A673 (cell line): ENCODE measurements at regions not wholly inside any gene's neighbourhood (a gene's known extent, or its start where the extent isn't known, plus 50 kb on each side); places are given as distances from the start of the nearest gene placed in this dataset.

Source experiments
- BruUV-seq: library from RNA; stranded (reverse); fragments of 400-500 nt; replicated peaks from 2 replicates; lab custom pipeline; 2021; lab: Mats Ljungman, UMichigan
- CTCF ChIA-PET: fragments of 300-600 bp; sonication (Branson Sonifier 250); formaldehyde crosslinking; loops from one replicate; lab custom pipeline; 2022; ENCODE audit warnings: antibody characterized with exemption; lab: Charles Lee
- POLR2A ChIA-PET: fragments of 300-600 bp; sonication (Branson Sonifier 250); formaldehyde crosslinking; loops from one replicate; lab custom pipeline; 2022; ENCODE audit warnings: antibody characterized with exemption; ENCODE audit not compliant: low non-redundant PET; lab: Charles Lee
- DNase-seq: peaks from one replicate; pipeline ENCODE4 v3.0.0-alpha.2; 2015; ENCODE audit warnings: low spot score
- H3K27ac ChIP-seq: fragments of 200-600 bp; sonication (generic); 2 replicates; pipeline ENCODE4 v1.5.1; 2016; ENCODE audit warnings: mixed run types, low read depth, mild to moderate bottlenecking, mixed read lengths, antibody characterized with exemption, low read length; ENCODE audit not compliant: poor library complexity, severe bottlenecking
- H3K27me3 ChIP-seq: fragments of 200-600 bp; sonication (generic); replicated peaks from 2 replicates; pipeline ENCODE4 v1.6.1; 2017; ENCODE audit warnings: mixed run types, low read depth, mild to moderate bottlenecking, mixed read lengths, antibody characterized with exemption, low read length; ENCODE audit not compliant: insufficient read depth, poor library complexity
- H3K36me3 ChIP-seq: fragments of 200-600 bp; sonication (generic); 2 replicates; pipeline ENCODE4 v1.6.1; 2016; ENCODE audit warnings: mixed run types, mild to moderate bottlenecking, mixed read lengths, antibody characterized with exemption, low read length; ENCODE audit not compliant: insufficient read depth, poor library complexity, severe bottlenecking
- H3K4me1 ChIP-seq: fragments of 200-600 bp; sonication (generic); 2 replicates; pipeline ENCODE4 v1.6.1; 2017; ENCODE audit warnings: mixed run types, mild to moderate bottlenecking, mixed read lengths, antibody characterized with exemption, low read length; ENCODE audit not compliant: insufficient read depth, poor library complexity, severe bottlenecking
- H3K4me3 ChIP-seq: fragments of 200-600 bp; sonication (generic); 2 replicates; pipeline ENCODE4 v1.5.1; 2016; ENCODE audit warnings: low read depth, mixed run types, mild to moderate bottlenecking, mixed read lengths, low read length; ENCODE audit not compliant: poor library complexity, severe bottlenecking
- H3K9me3 ChIP-seq: fragments of 200-600 bp; sonication (generic); 2 replicates; pipeline ENCODE4 v1.6.1; 2016; ENCODE audit warnings: mixed run types, low read depth, mild to moderate bottlenecking, mixed read lengths, antibody characterized with exemption, low read length; ENCODE audit not compliant: poor library complexity, severe bottlenecking
- CTCF ChIP-seq: fragments of 300-800, 200-600 bp; sonication (generic); conservative IDR thresholded peaks from 2 replicates; pipeline ENCODE4 v1.5.1; 2017; ENCODE audit warnings: low read depth, mild to moderate bottlenecking, antibody characterized with exemption, low read length, moderate library complexity, mixed read lengths
- EZH2 ChIP-seq: fragments of 200-600 bp; sonication (generic); IDR thresholded peaks from 2 replicates; pipeline ENCODE4 v1.6.1; 2017; ENCODE audit warnings: borderline replicate concordance, low read depth, mild to moderate bottlenecking, mixed read lengths, antibody characterized with exemption, low read length; ENCODE audit not compliant: poor library complexity, severe bottlenecking
- intact Hi-C: fragments of 100-400 bp; cut with micrococcal nuclease; formaldehyde crosslinking; loops from one replicate; pipeline ENCODE4 v1.10.0; 2022; ENCODE audit not compliant: unreplicated experiment

GRCh38 chr1:221397606-221398005 is 344.3 kb downstream of the DUSP10 start:
- TF ChIP-seq EZH2, result no peak
- TF ChIP-seq CTCF, result no peak
- intact Hi-C loops, result no loop called here
- ChIA-PET POLR2A (no interaction called here), CTCF (no interaction called here)
- no TSS peak for BruUV-seq
- no peak for DNase-seq
- Histone ChIP-seq H3K27ac (no peak overlapping the region), H3K4me1 (no peaks in the 10 kb centered on the region), H3K4me3 (no peak overlapping the region), H3K27me3 (no peaks in the 10 kb centered on the region), H3K9me3 (no peaks in the 10 kb centered on the region), H3K36me3 (no peaks in the 10 kb centered on the region)

- no peaks in the 10 kb centered on the region for H3K27me3 ChIP-seq
- no peak for TF ChIP-seq CTCF
- TF ChIP-seq EZH2, result no peak
These were observed 336.7 kb downstream of the DUSP10 start for GRCh38 chr1:221405146-221405545.

GRCh38 chr1:221408117-221408803 is 333.6 kb downstream of the DUSP10 start:
- Histone ChIP-seq H3K4me1 (no peaks in the 10 kb centered on the region), H3K27me3 (no peaks in the 10 kb centered on the region), H3K9me3 (no peaks in the 10 kb centered on the region), H3K4me3 (no peak overlapping the region), H3K36me3 (no peaks in the 10 kb centered on the region), H3K27ac (no peak overlapping the region)
- DNase-seq, result no peak
- ChIA-PET POLR2A (no interaction called here), CTCF (no interaction called here)
- TF ChIP-seq EZH2, result no peak
- TF ChIP-seq CTCF, result no peak
- no TSS peak for BruUV-seq
- intact Hi-C loops, result no loop called here

More at GRCh38 chr1:221405146-221405545, 336.7 kb downstream of the DUSP10 start:
- H3K4me1 ChIP-seq, result no peaks in the 10 kb centered on the region
- BruUV-seq, result no TSS peak
- no peaks in the 10 kb centered on the region for H3K9me3 ChIP-seq
- no peak for DNase-seq
- CTCF ChIA-PET, result no interaction called here
- H3K36me3 ChIP-seq, result no peaks in the 10 kb centered on the region
- H3K27ac ChIP-seq, result no peak overlapping the region
- POLR2A ChIA-PET, result no interaction called here
- no peak overlapping the region for H3K4me3 ChIP-seq
- intact Hi-C loops, result no loop called here
